ENCODE measurements at regions not wholly inside any gene's neighbourhood (a gene's known extent, or its start where the extent isn't known, plus 50 kb on each side); places are given as distances from the start of the nearest gene placed in this dataset.

DNA sequence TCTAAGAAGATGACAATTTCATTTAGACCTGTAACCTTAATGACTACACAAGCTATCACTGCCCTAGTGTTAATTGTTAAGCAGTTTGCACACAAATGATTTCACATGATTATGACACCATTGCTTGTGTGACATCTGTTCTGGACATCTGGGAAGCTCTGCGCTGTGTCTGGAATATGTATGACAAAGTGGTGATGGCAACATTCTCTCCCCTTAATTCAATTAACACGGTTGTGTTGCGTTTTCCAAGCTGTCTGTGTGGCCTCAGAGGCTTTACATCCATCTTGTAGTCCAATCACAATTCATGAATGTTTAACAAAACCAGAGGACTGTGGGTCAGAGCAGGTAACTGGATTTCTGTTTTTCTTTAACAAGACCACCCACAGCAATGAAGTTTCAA lies 204.4 kb downstream of the COG6 start:
- DNase-seq, result no peak

DNA sequence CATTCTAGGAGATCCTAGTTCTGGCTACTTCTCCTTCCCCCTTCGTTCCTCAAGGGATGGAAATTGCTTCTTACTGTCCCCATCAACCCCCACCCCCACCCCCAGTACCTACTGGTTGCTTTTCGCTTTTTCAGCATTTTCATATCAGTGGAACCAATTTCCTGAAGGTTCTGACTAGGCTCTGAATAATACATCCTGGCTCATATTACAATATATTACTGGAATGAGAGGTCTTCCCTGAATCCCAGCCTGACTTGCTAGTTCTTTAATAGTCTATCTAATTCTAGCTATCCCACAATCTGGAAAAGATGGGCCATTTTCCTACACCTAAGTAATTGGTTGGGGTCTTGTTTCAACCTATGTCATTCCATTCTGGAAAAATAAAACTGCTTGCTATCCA lies 207.4 kb downstream of the COG6 start:
- DNase-seq, result no peak

DNA sequence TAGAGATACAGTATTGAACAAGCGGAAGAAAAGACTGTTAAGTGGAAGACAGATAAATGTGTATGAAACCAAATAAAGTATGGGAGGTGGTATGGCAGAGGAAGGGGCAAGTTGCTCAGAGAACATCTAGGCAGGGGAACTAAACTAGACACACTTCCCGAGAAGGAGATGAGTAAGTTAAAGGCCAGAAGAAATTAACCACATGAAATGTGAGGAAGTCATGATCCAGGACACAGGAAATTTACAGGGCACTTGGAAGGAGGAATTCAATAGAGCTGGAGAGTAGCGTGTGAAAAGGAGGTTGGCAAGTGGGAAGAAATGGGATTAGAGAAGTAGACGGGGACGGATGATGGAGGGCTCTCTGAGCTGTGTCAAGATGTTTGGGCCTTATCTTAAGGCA lies 208.8 kb downstream of the COG6 start:
- DNase-seq, result no peak

DNA sequence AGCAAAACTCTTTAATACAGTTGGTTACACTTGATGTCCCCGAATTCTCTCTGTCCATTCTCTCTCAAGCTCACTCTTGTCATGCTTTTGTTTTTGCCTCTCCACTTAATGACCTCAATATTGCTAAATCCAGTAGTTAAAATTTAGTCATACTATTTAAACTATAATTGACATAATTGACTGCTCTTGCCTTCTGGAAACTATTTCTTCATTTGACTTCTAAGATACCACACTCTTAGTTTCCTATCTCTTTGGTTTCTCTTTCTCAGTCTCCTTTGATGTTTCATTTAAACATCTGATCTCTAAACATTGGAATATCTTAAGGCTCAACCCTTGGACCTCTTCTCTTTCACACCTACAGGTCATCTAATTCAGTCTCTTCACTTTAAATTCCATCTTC lies 211.3 kb downstream of the COG6 start:
- DNase-seq, result no peak

DNA sequence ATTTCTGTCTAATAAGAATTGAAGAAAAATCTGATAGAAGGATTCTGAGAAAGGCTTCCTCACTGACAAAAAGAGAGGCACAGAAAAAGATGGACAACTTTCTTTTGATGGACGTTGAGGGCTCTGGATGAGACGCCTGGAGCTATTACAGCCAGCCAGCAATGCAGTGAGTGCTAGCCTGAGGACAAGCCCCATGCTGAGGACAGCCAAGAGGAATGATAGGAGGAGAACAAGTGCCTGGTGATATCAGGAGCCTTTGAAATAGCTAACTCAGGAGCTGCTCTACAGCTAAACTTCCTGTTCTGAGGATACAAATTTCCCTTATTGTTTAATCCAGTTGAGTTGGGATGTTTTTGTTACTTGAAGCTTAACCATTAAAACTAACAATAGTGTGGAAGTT lies 212.3 kb downstream of the COG6 start:
- DNase-seq, result no peak

DNA sequence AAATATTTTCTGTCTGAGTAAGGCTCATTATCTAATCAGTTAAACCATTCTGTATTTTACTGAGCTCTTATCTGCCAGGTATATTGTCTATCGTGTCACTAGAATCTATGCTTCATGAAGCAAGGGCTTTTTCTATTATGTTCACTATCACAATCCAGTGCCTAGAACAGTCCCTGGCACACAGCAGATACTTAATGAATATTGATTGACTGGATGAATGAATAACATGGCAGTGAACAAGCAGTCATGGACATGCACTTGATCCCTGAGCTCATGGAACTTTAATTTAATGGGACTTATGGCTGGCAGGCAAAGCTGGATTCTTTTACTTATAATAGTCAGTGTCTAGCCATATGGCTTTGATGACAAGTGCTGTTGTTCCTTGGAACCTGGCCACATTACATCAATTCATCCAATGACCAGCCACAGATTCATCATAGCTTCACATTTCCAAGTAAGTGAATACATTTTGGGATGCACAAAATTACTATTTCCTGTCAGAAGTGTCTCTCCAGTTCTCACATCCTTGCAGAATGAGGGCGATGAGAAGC lies 214.8 kb downstream of the COG6 start:
- DNase-seq, result no peak

DNA sequence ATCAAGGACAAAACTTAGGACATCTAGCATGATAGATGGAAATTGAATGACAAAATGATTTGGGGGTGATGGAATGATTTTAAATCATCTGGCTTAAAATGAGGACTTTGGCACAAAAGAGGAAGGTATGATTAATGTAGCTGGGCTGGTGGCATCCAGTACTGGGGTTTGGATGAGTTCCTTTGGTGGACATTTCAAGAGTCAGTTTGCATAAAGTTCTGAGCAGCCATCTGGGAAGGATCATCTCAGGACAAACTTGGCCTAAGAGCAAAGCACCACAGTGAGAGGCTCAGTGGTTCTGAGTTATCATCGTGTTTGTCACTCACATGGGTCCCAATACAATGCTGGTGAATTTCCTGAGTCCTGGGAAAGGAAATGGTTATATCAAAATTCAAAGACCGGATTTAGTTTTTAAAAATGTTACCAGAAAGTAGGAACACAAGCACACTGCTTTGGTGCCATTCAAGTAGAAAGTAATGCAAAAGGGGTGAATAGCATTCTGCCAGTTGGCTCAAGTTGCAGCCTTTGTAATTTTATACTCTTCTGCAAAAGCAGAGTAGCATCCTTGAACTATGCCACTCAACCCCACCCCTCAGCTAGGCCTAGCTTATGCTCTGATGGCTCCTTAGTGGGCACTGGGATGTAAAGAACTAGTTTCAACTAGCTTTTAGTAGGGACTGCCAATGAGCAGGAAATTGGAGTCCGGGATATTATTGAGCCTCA lies 219.0 kb downstream of the COG6 start:
- DNase-seq, result no peak

DNA sequence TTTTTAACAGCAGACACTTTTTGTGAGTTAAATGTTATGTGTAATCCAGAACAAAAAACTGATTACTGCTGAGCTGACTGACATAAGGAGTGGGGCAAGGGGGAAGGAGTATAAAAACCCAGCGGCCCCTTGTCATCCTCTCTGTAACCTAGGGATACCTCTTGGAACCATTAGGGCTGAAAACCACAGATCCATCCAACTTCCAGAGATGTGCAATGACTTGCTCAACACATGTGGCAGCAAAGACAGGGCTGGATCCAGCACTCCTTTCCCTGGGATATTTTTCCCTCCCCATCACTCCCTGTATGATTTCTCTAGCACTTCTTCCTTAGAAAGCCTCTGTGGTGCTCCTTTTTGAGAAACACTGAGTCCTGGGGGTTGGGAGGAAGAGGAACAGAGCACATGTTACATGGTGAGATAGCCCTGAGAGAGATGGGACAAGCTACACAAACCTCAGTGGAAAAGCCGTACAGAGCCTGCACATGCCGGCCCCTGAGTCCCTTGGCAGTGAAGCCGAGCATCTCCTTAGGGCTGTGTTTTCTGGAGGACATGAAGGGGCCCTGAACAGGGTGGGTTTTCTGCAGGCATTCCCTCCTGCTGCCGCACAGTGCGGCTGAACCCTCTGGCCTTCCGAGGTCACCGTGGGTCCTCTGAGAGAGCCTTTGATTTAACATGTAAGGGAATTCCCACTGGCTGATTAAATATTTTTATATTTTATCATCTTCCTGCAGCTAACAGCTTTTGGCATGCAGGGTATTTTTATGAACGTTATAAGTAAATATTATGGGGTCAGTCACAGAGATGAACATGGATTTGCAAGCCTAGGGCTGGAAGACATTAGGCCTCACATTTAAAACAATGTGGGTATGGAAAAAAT lies 219.9 kb downstream of the COG6 start:
- no peak for DNase-seq

DNA sequence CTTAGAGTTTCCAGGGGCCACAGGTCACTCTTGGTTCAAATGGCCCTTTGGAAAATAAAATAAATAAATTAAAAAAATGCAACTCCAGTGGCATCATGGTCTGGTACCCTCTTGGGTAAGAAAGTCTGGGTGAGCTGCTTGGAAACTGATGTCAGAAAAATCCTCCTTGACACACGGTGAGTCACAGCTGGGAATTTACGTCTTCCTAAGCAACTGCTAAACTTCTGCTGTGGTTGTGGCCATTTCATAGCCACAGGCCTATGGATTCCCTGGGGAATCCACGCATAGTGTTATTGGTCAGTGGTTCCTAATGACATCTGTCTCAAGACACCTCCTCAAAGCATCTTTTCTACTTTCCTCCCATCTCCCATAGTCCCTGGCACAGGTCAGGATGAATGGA lies 220.8 kb downstream of the COG6 start:
- DNase-seq, result no peak

DNA sequence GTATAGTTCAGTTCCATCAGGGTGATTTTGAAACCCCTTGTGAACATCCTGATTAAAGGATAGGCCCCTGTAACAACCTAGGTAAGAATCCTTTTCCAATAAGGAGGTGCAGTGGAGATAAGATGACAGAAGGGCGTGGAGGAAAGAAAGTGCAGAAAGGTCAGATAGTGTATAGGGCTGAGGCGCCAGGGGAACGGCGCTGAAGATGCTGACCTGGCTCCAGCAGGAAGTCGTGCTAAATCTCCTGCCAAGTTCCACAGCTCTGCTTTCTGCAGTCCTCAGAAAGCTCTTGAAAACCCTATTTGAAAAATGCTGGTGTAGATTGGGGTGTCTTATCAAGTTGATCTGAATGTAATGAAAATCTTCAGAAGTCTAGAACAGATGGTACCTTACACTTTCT lies 221.7 kb downstream of the COG6 start:
- no peak for DNase-seq

DNA sequence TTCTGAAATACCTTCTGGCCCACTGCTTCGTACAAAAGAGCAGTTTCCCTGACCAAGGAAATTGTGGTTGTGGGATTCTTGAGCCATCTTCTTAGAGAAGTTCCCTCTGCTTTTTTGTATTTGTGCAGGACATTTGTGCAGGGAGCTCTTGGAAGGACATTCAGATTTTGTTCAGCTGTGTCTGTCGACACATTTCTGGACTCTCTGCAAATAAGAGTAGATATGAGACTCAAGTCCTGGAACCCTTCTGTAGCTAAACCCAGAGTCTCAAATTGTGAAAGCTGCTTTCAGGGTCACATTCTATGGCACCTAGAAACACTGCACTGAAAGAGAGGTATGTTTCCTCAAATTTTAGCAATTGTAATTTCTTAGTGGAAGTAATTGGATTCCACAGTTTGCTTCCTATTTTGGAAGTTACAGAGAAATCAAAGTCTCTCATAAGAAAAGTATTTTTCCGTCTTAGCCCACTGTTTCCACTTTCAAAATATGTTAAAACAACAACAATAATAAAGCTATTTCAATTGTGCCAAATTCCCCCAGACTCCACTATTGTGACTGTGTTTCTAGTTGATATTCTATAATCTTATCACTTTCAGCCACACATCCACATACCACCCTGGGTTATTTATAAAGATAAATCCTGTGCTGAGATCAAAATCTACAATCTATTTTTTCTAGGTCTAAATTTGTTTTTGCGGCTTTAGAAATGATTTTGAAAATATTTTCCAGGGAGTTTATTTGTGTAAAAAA lies 224.0 kb downstream of the COG6 start:
- DNase-seq, result no peak

DNA sequence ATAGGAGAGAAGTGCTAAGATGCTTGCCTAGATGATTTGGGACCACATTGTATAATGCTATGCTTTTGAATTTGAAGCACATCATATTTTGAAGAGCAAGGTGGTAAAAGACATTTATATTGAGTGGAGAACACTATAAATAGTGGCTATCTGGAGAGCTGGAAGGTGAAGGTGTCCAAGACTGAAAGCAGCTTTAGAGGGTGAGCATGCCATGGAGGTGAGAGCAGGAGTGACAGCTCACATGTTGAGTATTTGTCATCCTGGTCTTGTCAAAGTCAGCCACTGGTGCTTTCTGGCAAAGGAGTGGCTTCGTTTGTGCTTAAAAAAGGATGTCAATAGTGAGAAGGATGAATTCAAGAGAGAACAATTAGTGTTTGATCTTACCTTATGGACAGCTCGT lies 225.9 kb downstream of the COG6 start:
- DNase-seq, result no peak

DNA sequence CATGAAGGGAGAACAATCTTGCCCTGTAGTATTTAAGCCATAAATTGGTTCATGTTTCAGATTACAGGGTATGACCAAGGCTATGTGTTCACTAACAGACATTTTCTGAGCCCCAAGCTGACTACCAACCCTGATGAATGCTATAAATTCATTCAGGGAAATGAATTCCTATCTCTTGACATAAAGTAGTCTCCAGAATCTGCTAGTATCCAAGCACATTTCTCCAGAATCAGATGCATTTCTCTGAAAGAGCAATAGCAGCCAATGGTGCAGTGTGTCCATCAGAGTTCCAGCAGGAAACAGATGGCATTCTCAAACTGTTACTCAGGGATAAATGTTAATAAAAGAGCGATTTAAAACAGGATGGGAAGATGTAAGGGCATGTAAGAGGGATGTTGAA lies 226.4 kb downstream of the COG6 start:
- no peak for DNase-seq

DNA sequence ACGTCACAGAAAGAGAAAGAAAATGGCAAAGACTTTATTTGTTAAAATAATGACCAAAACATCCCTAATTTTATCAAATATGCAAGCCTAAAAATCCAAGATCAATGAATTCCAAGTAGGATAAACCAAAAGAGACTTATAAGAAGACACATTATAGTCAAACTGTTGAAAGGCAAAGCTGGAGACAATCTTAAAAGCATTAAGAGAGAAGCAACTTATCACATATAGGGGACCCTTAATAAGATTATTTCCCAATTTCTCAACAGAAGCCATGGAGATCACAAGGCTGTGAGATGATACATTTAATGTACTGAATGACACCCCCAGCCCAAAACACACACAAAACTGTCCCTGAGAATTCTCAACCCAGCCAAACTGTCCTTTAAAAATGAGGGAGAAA lies 228.7 kb downstream of the COG6 start:
- no peak for DNase-seq

DNA sequence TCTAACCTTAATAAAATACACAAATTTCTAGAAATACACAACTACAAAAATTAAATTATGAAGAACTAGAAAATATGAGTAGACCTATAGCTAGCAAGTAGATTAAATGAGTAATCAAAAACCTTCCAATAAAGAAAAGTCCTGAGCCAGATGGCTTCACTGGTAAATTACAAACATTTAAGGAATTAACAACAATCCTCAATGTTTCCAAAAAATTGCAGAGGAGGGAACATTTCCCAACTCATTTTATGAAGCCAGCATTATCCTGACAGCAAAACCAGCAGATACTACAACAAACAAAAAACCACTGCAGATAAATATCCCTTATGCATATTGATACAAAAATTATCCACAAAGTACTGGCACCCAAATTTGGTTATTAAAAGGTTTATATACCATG lies 230.9 kb downstream of the COG6 start:
- DNase-seq, result no peak

DNA sequence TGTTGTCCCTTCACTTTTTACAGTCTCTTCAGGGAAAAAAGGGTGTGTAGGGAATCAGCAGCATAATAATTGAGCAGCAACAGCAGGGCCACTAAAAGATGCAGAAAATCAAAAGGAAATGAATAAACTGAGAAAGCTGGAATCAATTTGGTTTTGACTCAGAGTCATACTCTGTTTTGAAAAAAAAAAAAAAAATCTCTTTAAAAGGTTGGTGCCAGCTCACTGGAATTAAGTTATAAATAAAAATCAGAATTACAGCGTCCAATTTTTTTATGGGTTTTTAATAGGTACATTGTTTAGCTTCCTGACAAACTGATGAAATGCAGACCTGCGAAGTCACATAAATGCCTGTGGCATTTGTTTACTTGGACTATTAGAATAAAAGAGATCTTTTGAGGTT lies 231.9 kb downstream of the COG6 start:
- no peak for DNase-seq

DNA sequence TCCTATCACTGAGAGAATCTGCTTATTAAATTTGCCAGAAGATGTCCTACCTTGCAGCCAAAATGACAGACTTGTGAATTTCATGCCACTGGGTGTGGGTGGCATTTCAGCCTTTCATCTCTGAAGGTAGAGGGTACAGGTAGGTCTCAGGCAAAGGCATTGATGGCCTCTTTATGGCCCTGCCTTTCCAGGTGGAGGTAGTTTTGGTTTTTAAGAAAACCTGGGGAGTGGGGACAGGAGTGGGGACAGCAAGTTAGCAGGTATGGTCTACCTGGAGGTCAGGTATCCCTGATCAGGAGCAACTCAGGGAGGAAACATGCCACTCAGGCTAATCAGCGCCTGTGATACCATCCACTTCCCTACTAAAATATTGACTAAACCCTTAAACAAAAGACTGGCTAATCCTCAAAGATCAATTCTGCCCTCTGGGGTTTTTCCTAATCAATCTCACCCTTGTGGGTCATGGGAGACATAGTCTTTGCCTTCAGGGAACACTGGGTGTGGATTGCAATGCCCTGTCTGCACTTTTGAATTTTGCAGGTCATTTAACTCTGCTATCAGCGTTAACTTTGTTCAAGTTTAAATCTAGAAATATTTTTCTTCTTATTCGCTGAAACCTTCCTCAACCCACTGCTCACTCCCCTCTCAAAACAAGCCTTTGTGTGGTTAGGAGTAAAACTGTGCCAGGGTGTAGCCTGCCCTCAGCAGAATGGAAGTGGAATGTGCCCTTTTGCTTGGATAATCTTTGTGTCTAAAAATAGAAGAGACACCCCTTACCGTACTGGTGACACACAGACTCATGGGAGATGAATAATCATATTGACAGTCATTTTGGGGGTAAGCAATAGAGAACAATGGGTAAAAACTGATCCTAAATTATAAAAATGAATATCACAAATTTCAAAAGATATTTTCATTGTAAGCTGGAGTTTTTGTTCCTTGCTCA lies 233.7 kb downstream of the COG6 start:
- DNase-seq, result no peak

DNA sequence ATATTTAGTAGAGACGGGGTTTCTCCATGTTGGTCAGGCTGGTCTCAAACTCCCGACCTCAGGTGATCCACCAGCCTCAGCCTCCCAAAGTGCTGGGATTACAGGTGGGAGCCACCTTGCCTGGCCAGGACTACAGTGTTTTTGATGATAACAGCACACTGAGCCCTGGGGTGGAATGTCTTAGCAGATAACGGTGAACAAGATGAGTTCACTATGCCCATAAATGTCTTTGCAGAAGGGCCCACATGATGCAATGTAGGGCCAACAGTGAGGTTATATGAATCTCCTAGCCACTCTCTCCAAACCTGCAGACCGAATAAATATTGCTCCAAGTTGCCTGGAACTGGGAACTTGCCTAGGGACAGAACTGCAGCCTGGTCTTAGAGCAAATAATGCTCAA lies 235.1 kb downstream of the COG6 start:
- DNase-seq, result no peak

DNA sequence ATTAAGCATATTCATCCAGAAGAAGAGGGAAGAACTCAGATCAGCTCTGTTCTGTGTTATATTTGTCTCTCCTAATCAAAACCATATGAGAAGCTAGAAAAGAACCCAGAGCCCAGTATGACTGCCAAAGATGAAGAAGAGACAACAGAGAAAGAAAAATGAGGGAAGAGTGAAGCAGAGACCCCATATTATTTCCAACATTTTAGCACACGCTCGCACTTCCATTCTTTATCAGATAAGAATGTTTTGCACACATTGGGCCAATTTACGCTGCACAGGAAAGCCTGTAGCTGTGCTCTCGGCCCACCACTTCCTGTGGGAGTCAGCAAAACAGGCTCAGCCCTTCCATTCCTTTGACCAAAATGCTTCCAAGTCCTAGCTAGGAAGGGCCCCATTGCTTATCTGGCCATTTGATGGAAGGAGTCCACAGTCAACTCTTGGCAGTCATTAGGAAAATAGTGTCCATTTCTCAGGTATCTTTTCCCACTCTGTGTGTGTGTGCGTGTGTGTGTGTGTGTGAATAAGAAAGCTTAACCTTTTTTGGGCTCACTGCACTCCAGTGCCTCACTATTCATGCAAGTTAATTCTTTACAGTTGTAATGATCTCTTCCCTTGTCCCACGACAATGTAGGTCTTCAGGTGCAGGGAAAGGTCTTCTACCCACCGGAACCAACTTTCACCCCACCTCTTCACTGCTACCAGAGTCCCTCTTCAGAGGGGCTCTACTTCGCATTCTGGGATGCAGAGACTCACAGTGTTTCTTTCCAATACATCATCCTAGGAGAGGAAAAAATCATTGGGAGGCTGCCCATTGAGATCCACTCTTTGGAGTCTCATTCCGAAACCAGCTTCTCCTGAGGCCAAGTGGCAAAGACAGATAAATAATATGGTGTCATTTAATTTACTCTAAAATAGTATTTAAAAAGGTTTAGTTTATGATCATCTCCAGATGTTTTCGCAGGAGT lies 237.5 kb downstream of the COG6 start:
- DNase-seq, result no peak

DNA sequence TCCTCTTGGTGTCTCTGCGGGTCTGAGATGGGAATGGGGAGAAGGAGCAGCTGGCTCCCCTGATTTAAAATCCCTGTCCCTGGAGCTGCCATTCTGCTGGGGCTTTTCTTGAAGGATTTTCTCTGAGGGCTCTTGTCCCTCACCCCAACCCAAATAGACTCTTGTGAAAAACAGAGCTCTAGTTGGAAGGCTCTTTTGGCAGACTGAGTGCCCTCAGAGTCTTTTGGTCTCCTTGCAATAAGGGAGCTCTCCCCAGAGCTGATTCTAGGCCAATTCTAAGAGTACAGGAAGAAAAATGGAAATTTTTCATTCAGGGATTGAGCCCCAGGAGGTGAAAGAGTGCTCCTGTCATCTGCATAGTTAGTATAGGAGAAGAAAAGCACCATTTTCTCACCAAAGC lies 238.3 kb downstream of the COG6 start:
- DNase-seq, result no peak

DNA sequence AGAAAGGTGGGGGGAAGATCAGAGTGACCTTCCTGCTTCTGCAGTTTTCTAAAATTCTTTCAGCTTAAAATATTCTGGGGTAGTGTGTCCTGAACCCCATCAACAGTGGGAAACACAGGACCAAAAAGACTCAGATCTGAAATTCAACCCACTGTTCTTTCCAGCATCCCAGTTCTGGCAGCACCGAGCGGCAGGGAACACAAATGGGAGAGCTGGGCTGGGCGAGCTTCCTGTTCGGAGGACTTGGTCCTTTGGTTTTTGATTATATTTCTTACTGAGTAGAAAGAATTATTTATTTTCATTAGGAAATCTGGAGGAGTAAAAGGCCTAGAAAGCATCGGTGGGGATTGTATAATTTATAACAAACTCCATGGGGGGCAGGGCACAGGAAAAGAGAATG lies 239.1 kb downstream of the COG6 start:
- no peak for DNase-seq

Data from NCI-H526 (cell line).